ENCODE measurements at regions not wholly inside any gene's neighbourhood (a gene's known extent, or its start where the extent isn't known, plus 50 kb on each side); places are given as distances from the start of the nearest gene placed in this dataset.

GRCh38 chr10:10392511-10392910 lies 625.2 kb upstream of the CELF2 start:
- no peak for DNase-seq

- no peak for DNase-seq
These were observed 622.6 kb upstream of the CELF2 start for GRCh38 chr10:10394933-10395658.

GRCh38 chr10:10396601-10397000 lies 621.1 kb upstream of the CELF2 start:
- no peak for DNase-seq

GRCh38 chr10:10397906-10398305 lies 619.8 kb upstream of the CELF2 start:
- no peak for DNase-seq

GRCh38 chr10:10403762-10404161 lies 613.9 kb upstream of the CELF2 start:
- DNase-seq: no peak

GRCh38 chr10:10417671-10418070 lies 600.0 kb upstream of the CELF2 start:
- no peak for DNase-seq

- DNase-seq: peak in 1 of 58 donors; percentile 10
These were observed 599.3 kb upstream of the CELF2 start for GRCh38 chr10:10418387-10418786.

- peak in 1 of 58 donors; percentile 2 for DNase-seq
These were observed 596.6 kb upstream of the CELF2 start for GRCh38 chr10:10421071-10421470.

- DNase-seq: no peak
These were observed 586.1 kb upstream of the CELF2 start for GRCh38 chr10:10431422-10432066.

GRCh38 chr10:10432296-10433035 lies 585.2 kb upstream of the CELF2 start:
- DNase-seq: peak in 10 of 58 donors; percentile 2 to 21 (median 10)

- no peak for DNase-seq
These were observed 583.4 kb upstream of the CELF2 start for GRCh38 chr10:10434312-10434711.

- DNase-seq: no peak
These were observed 579.8 kb upstream of the CELF2 start for GRCh38 chr10:10437886-10438285.

GRCh38 chr10:10438335-10439100 lies 579.2 kb upstream of the CELF2 start:
- DNase-seq: peak in 2 of 58 donors; percentile 9 to 31

- no peak for DNase-seq
These were observed 560.8 kb upstream of the CELF2 start for GRCh38 chr10:10456856-10457255.

GRCh38 chr10:10460451-10460850 lies 557.2 kb upstream of the CELF2 start:
- DNase-seq: no peak

GRCh38 chr10:10462151-10462941 lies 555.3 kb upstream of the CELF2 start:
- DNase-seq: peak in 10 of 58 donors; percentile 1 to 23 (median 6)

GRCh38 chr10:10471758-10472157 lies 545.9 kb upstream of the CELF2 start:
- no peak for DNase-seq

- no peak for DNase-seq
These were observed 541.9 kb upstream of the CELF2 start for GRCh38 chr10:10475812-10476211.

- no peak for DNase-seq
These were observed 539.8 kb upstream of the CELF2 start for GRCh38 chr10:10477844-10478243.

GRCh38 chr10:10479465-10479864 lies 538.2 kb upstream of the CELF2 start:
- DNase-seq: no peak

GRCh38 chr10:10482613-10483012 lies 535.1 kb upstream of the CELF2 start:
- no peak for DNase-seq
